Stimulated activated CD4-positive, alpha-beta T cell treated with anti-CD3 and anti-CD28 coated beads, Interleukin-15, amount 100 ng/mL, for 24 hours (primary cell): ENCODE measurements at regions not wholly inside any gene's neighbourhood (a gene's known extent, or its start where the extent isn't known, plus 50 kb on each side); places are given as distances from the start of the nearest gene placed in this dataset.

Source experiments
- DNase-seq: peaks from one replicate; pipeline ENCODE4 v3.0.0-alpha.2; 2020

GRCh38 chr6:65900928-65901327 is 193.9 kb upstream of the EYS start:
- no peak for DNase-seq

GRCh38 chr6:65896140-65896539 is 189.1 kb upstream of the EYS start:
- DNase-seq: no peak

GRCh38 chr6:65876668-65877067 is 169.6 kb upstream of the EYS start:
- no peak for DNase-seq

GRCh38 chr6:65852369-65852852 is 145.4 kb upstream of the EYS start:
- DNase-seq: no peak

GRCh38 chr6:65830151-65830550 is 123.1 kb upstream of the EYS start:
- DNase-seq: no peak

GRCh38 chr6:65819152-65819551 is 112.1 kb upstream of the EYS start:
- DNase-seq: no peak

- no peak for DNase-seq
Measured at GRCh38 chr6:65818576-65818975, 111.5 kb upstream of the EYS start.

- DNase-seq: no peak
Measured at GRCh38 chr6:65816991-65817390, 110.0 kb upstream of the EYS start.

GRCh38 chr6:65814071-65814470 is 107.0 kb upstream of the EYS start:
- no peak for DNase-seq

- DNase-seq: no peak
Measured at GRCh38 chr6:65803186-65803585, 96.2 kb upstream of the EYS start.

GRCh38 chr6:65799389-65799788 is 92.4 kb upstream of the EYS start:
- DNase-seq: no peak

GRCh38 chr6:65798280-65799014 is 91.4 kb upstream of the EYS start:
- DNase-seq: no peak

- DNase-seq: no peak
Measured at GRCh38 chr6:65790666-65791065, 83.6 kb upstream of the EYS start.

- DNase-seq: no peak
Measured at GRCh38 chr6:65787787-65788186, 80.8 kb upstream of the EYS start.

- DNase-seq: no peak
Measured at GRCh38 chr6:65786815-65787214, 79.8 kb upstream of the EYS start.

GRCh38 chr6:65780691-65781090 is 73.7 kb upstream of the EYS start:
- no peak for DNase-seq

- DNase-seq: no peak
Measured at GRCh38 chr6:65776332-65776731, 69.3 kb upstream of the EYS start.

- no peak for DNase-seq
Measured at GRCh38 chr6:65771946-65772345, 64.9 kb upstream of the EYS start.

GRCh38 chr6:65761890-65762289 is 54.9 kb upstream of the EYS start:
- no peak for DNase-seq

- no peak for DNase-seq
Measured at GRCh38 chr6:65760285-65760684, 53.3 kb upstream of the EYS start.
